NCI-H69 (cell line): ENCODE measurements at regions not wholly inside any gene's neighbourhood (a gene's known extent, or its start where the extent isn't known, plus 50 kb on each side); places are given as distances from the start of the nearest gene placed in this dataset.
"Not testable (repeated sequence)": the region's sequence is repeated elsewhere in the genome, so short reads cannot be mapped to it uniquely, and the experiment has no call there.

Source experiments
- DNase-seq: peaks from one replicate; lab custom pipeline; 2025; lab: John Stamatoyannopoulos, UW

DNA sequence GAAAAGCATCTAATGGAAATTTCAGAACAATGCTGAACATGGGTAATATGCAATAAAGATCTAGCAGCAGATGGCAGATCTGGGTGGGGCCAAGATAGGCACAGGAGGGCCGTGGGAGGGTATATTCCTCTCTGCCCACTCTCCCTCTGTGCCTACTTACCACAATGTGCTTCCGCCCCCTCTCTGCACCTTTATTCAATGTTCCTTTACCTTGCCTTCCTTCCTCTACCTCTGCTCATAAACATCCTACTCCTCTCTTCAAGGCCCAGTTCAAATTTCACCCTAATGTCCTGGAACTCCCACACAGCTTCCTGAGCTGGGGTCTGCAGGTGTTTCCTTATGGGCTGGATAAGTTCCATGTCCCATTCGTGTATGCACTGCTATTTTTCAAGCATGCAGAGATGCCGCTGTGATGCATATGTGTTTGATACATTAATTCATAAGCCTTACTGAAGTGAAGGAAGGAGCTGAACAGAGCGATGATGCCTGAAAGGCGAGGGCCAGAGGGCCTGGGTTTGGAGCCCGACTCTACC is 65.6 kb upstream of the EDEM3 start:
- no peak for DNase-seq

DNA sequence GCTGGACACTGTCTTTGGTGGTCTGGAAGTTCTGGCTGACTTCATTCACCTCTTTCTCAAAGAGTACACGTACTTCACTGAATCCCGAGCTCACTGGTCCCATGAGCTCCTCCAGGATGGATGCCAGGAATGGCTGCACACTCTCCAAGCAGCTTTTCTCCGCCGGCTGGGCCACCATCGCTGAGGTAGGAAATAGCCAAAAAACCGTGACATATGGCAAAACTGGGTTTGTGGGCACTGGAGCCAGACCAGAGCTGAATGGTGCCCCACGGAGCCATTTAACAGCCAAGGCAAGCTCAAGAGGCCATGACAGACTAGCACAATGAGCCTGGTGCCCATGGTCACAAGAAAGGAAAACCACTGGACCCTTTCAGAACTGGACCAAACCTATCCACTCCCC is 64.0 kb upstream of the EDEM3 start:
- DNase-seq = no peak

DNA sequence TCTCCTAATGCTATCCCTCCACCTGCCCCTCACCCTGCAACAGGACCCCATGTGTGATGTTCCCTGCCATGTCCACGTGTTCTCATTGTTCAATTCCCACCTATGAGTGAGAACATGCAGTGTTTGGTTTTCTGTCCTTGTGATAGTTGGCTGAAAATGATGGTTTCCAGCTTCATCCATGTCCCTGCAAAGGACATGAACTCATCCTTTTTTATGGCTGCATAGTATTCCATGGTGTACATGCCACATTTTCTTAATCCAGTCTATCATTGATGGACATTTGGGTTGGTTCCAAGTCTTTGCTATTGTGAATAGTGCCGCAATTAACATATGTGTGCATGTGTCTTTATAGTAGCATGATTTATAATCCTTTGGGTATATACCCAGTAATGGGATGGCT is 62.3 kb upstream of the EDEM3 start:
- not testable (repeated sequence) for DNase-seq

DNA sequence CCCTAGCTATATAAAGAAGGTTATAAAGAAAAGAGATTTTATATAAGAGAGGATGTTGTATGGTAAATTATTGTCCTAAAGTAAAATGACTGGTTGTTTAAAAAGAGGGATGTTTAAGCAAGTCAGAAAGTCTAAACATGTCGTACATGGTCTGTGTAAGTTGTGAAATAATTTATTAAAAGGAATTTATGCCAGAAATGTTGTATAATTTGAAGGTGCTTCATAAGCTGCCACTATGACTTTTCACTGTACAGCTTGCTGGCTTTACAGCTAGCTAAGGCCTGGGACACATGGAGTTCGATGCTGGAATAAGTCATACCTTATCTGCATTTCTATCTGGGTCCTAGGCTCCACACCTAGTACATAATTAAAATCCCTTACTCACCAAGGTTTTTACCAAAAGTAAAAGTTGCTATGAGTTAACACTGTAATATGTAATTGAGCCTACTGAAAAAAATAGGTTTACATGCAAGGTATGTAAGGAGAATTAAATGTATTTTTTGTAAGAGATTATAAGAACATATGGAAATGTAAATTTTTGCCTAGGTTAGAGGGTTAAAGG is 59.0 kb upstream of the EDEM3 start:
- no peak for DNase-seq

DNA sequence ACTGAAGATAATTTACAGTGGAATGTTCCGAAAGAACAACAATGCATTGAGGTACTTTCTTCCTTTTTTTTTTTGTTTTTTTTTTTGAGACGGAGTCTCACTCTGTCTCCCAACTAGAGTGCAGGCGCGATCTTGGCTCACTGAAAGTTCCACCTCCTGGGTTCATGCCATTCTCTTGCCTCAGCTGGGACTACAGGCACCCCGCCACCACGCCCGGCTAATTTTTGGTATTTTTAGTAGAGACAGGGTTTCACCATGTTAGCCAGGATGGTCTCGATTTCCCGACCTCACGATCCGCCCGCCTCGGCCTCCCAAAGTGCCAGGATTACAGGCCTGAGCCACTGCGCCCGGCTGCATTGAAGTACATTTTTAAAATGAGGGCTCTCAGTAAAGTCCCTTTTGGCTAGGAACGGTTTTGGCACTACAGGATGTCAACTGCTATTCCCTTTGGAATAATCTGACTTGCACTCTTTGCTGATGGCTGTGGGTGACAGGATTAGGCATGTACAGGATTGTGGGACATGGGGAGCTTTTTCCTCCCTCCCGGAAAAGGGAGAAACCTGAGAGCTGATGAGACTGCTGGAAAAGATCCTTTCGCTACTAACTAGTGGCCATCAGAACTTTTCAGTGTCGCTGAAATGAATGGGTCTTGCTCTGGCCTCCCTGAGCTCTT is 56.9 kb upstream of the EDEM3 start:
- no peak for DNase-seq

DNA sequence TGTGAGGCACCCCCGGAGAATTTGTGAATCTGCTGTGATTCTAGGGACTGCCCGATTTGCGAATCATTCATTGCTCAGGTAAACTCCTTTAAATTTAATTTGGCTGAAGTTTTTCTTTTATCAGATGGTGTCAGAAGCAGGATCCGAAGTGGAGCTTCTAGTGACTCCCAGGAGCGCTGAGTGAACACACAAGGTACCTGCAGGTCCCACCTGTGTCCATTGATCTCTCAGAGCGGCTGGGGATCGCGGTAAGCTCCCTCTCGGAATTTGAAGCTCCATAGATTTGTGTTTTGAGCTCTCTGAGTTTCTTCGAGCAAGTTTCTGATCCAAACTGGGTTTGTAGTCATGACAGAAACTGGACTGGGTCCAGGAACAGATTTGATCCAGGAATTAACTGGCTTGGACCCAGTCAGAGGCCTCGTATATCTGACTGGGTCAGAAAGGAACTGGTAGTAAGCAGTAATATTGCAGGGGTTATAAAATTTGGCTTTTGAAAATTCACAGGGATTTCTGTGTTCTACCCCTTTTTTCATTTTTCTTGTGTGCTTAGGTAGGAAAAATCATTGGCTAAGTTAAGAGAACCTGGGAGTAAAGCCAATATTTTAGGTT is 56.2 kb upstream of the EDEM3 start:
- DNase-seq = no peak

DNA sequence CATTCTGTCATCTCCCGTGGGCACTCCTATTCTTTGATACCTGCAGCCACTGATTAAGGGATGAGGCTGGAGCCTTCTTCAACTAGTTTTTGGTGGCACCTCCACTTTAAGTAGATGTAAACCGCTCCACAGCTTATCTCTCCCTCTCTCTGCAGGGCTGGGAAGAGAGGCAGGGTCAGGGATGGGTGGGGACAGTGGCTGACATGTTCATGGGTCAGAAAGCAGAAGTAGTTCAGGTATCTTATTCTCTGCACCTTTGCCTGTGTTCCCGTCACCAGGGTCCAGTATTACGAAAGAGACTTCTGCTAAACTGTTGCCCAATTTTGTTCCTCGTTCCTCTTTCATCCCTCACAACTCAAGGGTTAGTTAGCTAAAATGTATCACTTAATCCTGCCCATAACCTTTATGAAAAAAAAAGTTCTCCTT is 51.7 kb upstream of the EDEM3 start:
- DNase-seq = no peak

DNA sequence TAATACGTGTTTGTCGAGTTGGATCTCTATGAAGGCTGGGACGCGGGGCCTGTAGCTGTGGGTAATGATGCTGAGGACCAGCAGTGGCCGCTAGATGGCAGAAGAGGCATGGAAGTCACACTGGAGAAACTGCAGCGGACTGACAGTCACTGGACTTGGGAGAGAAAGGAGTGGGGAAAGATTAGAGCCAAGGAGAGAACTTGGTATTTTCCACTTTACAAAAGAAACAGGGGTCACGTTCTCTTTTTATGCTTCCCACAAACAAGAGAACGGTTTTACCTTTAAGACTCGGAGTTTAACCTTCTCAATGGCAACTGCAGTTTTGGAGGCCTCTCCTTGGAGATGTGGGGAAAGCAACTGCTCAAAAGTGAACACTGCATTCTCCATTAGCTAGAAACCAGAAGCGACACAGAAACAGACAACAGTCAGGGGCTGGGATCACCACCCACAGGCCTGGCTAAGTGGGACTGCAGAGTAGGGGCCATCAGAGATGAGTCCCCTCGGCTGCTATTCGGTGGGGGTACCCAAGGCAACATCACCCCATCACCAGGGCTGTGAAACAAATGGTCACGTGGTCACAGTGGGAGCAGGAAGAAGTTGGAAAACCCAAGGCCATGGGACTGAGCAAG is 51.1 kb upstream of the EDEM3 start:
- peak; percentile 89 for DNase-seq
